ENCODE measurements at regions not wholly inside any gene's neighbourhood (a gene's known extent, or its start where the extent isn't known, plus 50 kb on each side); places are given as distances from the start of the nearest gene placed in this dataset.

- intact Hi-C loops (cut with DNase I): no loop called here
- 48 to 69% methylated on average over 1 of the region's 1 CpG for WGBS, 2 donors
Measured at GRCh38 chr18:53946594-53946993, 277.9 kb downstream of the MBD2 start.

DNA sequence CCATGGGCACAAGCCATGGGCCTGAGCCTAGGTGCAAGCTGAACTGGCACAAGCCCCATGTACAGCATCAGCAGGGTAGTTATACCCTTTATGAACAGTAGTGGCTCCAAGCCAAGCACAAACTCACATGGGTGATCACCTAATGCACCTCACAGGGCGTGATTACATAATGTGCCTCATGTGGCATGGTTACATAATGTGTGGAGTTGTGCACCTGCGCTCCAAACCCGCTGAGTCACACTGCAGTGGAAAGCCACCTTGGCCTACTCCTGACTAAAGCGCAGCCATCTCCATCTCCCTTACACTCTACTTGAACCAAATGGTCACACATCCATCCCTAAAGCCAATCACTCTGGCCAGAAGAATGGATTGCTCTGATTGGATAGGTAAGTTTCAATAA, 279.7 kb downstream of the MBD2 start:
- H3K27ac ChIP-seq: no peak overlapping the region
- intact Hi-C loops (cut with DNase I): no loop called here
- 82 to 95% methylated on average over 4 of the region's 4 CpGs for WGBS, 2 donors
- no peaks in the 10 kb centered on the region for H3K27me3 ChIP-seq
- no peaks in the 10 kb centered on the region for H3K36me3 ChIP-seq
- ATAC-seq (no peak), DNase-seq (no peak)
- no peaks in the 10 kb centered on the region for H3K4me1 ChIP-seq
- peaks cover 0 to 3% (median 0%) of the 10 kb centered on the region in 11 donors for H3K9me3 ChIP-seq
- no peak overlapping the region for H3K4me3 ChIP-seq
- TF ChIP-seq CTCF (IDR thresholded peaks at IDR 0.05): no peak

More at GRCh38 chr18:53946594-53946993, 277.9 kb downstream of the MBD2 start:
- peaks cover 0 to 3% (median 0%) of the 10 kb centered on the region in 11 donors for H3K9me3 ChIP-seq
- no peaks in the 10 kb centered on the region for H3K27me3 ChIP-seq
- no peaks in the 10 kb centered on the region for H3K4me1 ChIP-seq
- ATAC-seq: no peak
- TF ChIP-seq CTCF (IDR thresholded peaks at IDR 0.05): no peak
- no peak overlapping the region for H3K27ac ChIP-seq
- DNase-seq: no peak
- no peak overlapping the region for H3K4me3 ChIP-seq
- H3K36me3 ChIP-seq: no peaks in the 10 kb centered on the region

DNA sequence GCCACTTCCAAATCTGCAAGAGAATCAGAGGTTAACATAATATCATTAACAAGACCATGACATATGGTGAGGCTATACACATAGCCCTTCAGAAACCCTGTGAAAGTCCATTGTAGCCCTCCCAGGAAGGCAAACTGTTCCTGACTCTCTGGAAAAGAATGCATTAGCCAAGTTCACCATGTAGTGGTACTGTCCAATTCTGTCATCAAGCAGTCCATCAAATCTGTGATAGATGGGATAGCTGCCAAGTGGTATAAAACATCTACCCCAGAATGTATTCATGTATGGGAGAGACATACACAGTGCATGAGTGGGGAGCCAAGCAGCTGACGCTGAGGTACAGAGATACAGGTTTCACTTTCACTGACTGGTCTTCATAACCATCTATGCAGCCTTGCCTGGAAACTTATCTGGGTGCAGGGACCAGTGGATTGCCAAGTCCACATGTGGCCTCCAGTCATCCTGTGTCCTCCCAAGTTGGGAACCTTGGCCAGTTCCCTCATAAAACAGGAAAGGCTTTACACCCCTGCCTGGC, 281.1 kb downstream of the MBD2 start:
- Histone ChIP-seq H3K36me3 (no peaks in the 10 kb centered on the region), H3K27ac (no peak overlapping the region), H3K27me3 (no peaks in the 10 kb centered on the region), H3K9me3 (peaks cover 0 to 3% (median 0%) of the 10 kb centered on the region in 11 donors), H3K4me1 (no peaks in the 10 kb centered on the region), H3K4me3 (no peak overlapping the region)
- intact Hi-C loops (cut with DNase I): no loop called here
- DNase-seq (no peak), ATAC-seq (no peak)
- WGBS, 2 donors: 92 to 100% methylated on average over 1 of the region's 1 CpG
- no peak for TF ChIP-seq CTCF (IDR thresholded peaks at IDR 0.05)

GRCh38 chr18:53941601-53942338, 282.7 kb downstream of the MBD2 start:
- no peak for TF ChIP-seq CTCF (IDR thresholded peaks at IDR 0.05)
- Histone ChIP-seq H3K27ac (no peak overlapping the region), H3K9me3 (peaks cover 0 to 3% (median 0%) of the 10 kb centered on the region in 11 donors), H3K4me3 (no peak overlapping the region), H3K36me3 (no peaks in the 10 kb centered on the region), H3K4me1 (no peaks in the 10 kb centered on the region), H3K27me3 (no peaks in the 10 kb centered on the region)
- intact Hi-C loops (cut with DNase I): no loop called here
- no peak for ATAC-seq
- DNase-seq: no peak
